ENCODE measurements at regions not wholly inside any gene's neighbourhood (a gene's known extent, or its start where the extent isn't known, plus 50 kb on each side); places are given as distances from the start of the nearest gene placed in this dataset.

DNA sequence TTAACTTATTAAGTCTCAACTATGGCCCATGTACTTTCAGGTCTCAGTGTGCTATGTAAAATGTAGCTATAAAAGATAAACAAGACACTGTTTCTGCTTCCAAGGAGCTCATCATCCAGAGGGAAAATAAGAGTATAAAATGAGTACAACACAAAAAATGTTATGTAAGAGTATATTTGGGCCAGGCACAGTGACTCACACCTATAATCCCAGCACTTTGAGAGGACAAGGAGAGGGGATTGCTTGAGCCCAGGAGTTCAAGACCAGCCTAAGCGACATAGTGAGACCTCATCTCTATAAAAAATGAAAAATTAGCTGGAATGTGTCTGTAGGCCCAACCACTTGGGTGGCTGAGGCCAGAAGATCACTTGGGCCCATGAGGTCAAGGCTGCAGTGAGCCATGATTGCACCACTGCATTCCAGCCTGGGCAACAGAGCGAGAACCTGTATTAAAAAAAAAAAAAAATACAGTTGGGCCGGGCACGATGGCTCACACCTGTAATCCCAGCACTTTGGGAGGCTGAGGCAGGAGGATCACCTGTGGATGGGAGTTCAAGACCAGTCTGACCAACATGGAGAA, 124.0 kb downstream of the EDN1 start:
- H3K9me3 Mint-ChIP-seq: no peaks in the 10 kb centered on the region
- H3K4me1 Mint-ChIP-seq (ENCODE audit: low read depth): peaks cover 32% of the 10 kb centered on the region
- H3K4me3 Mint-ChIP-seq: no peak overlapping the region
- no peak for DNase-seq
- no peak overlapping the region for H3K27ac Mint-ChIP-seq
- H3K36me3 Mint-ChIP-seq (ENCODE audit: low read depth): no peaks in the 10 kb centered on the region
- TF ChIP-seq, protein P1, sequence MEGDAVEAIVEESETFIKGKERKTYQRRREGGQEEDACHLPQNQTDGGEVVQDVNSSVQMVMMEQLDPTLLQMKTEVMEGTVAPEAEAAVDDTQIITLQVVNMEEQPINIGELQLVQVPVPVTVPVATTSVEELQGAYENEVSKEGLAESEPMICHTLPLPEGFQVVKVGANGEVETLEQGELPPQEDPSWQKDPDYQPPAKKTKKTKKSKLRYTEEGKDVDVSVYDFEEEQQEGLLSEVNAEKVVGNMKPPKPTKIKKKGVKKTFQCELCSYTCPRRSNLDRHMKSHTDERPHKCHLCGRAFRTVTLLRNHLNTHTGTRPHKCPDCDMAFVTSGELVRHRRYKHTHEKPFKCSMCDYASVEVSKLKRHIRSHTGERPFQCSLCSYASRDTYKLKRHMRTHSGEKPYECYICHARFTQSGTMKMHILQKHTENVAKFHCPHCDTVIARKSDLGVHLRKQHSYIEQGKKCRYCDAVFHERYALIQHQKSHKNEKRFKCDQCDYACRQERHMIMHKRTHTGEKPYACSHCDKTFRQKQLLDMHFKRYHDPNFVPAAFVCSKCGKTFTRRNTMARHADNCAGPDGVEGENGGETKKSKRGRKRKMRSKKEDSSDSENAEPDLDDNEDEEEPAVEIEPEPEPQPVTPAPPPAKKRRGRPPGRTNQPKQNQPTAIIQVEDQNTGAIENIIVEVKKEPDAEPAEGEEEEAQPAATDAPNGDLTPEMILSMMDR (IDR thresholded peaks at IDR 0.05): no peak
- H3K27me3 Mint-ChIP-seq (ENCODE audit: insufficient read depth): no peaks in the 10 kb centered on the region; the same call in 1 of the 2 replicates

DNA sequence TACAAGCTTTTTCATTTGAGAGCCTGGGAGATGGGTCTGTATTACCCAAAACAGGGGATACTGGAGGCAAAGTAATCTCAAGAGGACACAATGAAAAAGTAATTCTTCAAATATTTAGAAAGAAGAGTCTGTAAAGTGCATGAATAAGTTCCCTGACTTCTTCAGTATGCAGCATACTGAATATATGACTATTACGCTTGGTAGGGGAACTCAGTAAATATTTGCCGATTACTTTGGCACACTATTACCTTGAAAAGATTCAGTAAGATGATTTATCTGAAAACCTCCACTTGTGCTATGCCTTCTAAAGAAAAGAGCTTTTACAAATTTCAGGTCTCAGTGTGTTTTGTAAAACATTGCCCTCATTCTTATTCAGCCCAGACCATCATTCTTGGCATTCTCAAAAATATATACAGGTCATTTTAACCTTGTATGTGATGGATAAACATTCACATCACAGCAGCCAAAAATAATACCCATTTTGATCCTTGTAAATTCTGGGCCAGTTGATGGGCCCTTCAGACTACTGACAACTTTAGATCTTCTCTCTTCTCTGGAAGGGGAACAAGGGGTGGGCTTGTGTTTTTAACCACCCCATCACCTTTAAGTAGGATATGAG, 125.9 kb downstream of the EDN1 start:
- Mint-ChIP-seq H3K36me3 (ENCODE audit: low read depth) (no peaks in the 10 kb centered on the region), H3K27ac (no peak overlapping the region), H3K27me3 (ENCODE audit: insufficient read depth) (no peaks in the 10 kb centered on the region; the same call in 1 of the 2 replicates), H3K4me3 (no peak overlapping the region), H3K9me3 (no peaks in the 10 kb centered on the region), H3K4me1 (ENCODE audit: low read depth) (peaks cover 42% of the 10 kb centered on the region)
- no peak for DNase-seq
- TF ChIP-seq, protein P1 (IDR thresholded peaks at IDR 0.05): no peak

DNA sequence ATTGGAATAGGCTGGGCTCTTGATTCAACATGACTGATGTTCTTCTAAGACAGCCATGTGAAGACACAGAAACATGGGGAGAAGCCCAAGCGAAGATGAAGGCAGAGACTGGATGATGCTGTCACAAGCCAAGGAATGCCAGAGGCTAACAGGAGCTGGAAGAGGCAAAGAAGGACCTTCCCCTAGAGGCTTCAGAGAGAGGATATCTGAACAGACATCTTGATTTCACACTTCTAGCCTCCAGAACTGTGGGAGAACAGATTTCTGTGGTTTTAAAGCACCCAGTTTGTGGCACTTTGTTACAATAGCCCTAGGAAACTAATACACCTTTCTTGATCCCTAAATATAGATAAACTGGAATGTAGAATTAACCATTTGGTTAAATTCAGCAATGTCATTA, 127.0 kb downstream of the EDN1 start:
- Mint-ChIP-seq H3K9me3 (no peaks in the 10 kb centered on the region), H3K4me3 (no peak overlapping the region), H3K4me1 (ENCODE audit: low read depth) (peaks cover 43% of the 10 kb centered on the region), H3K27me3 (ENCODE audit: insufficient read depth) (no peaks in the 10 kb centered on the region), H3K27ac (no peak overlapping the region), H3K36me3 (ENCODE audit: low read depth) (no peaks in the 10 kb centered on the region)
- TF ChIP-seq, protein P1 (IDR thresholded peaks at IDR 0.05): no peak
- no peak for DNase-seq

DNA sequence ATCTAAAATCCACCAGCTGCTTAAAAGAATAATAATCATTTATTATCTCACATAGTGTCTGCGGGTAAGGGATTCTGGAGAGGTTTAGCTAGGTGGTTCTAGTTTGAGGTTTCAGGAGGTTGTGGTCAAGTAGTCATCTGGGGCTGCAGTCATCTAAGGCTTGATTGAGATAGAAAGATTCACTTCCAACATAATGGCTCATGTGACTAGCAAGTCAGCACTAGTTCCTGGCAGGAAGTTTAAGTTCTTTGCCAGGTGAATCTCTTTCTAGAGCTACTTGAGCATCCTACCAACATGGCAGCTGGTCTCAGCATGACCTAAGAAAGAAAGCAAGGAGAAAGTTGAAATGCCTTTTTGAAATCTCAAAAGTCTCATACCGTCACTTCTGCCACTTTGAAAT, 128.8 kb downstream of the EDN1 start:
- H3K9me3 Mint-ChIP-seq: no peaks in the 10 kb centered on the region
- TF ChIP-seq, protein P1 (IDR thresholded peaks at IDR 0.05): no peak
- no peak for DNase-seq
- no peaks in the 10 kb centered on the region for H3K27me3 Mint-ChIP-seq (ENCODE audit: insufficient read depth)
- H3K4me3 Mint-ChIP-seq: no peak overlapping the region
- no peaks in the 10 kb centered on the region for H3K36me3 Mint-ChIP-seq (ENCODE audit: low read depth)
- H3K27ac Mint-ChIP-seq: no peak overlapping the region
- H3K4me1 Mint-ChIP-seq (ENCODE audit: low read depth): peaks cover 32% of the 10 kb centered on the region

DNA sequence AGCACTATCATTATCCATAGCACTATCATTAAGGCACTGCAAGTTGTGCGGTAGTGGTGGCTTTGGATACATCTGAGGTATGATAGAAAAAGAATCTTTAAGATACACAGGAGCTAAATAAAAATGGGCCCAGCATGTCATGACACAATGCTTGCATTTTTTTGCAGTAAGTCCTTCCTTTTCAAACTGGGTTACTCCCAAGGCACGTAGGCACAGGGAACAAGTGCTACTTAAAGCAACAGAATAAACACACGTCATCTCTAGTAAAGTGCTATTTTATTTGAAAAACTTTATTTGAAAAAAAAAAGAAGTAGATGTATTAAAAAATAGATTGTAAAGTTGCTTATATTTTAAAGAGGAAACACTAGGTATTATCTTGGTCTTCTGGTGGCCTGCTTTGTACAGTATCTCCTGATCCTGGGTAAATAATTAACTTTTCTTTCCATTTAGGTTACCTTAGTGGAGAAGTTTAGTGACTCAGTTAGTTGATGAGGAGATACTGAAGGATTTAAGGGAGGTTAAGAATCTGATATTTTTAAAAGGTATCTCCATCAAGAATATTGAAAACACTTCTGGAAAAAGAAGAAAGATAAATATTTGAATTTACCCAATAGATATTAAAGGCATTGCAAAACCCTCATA, 129.6 kb downstream of the EDN1 start:
- no peak for DNase-seq
- H3K27me3 Mint-ChIP-seq (ENCODE audit: insufficient read depth): no peaks in the 10 kb centered on the region
- no peak overlapping the region for H3K27ac Mint-ChIP-seq
- H3K4me1 Mint-ChIP-seq (ENCODE audit: low read depth): peaks cover 28% of the 10 kb centered on the region
- no peak overlapping the region for H3K4me3 Mint-ChIP-seq
- H3K36me3 Mint-ChIP-seq (ENCODE audit: low read depth): no peaks in the 10 kb centered on the region
- no peaks in the 10 kb centered on the region for H3K9me3 Mint-ChIP-seq
- TF ChIP-seq, protein P1 (IDR thresholded peaks at IDR 0.05): no peak

All from HFFc6 (cell line).